ENCODE measurements at regions not wholly inside any gene's neighbourhood (a gene's known extent, or its start where the extent isn't known, plus 50 kb on each side); places are given as distances from the start of the nearest gene placed in this dataset.

DNA sequence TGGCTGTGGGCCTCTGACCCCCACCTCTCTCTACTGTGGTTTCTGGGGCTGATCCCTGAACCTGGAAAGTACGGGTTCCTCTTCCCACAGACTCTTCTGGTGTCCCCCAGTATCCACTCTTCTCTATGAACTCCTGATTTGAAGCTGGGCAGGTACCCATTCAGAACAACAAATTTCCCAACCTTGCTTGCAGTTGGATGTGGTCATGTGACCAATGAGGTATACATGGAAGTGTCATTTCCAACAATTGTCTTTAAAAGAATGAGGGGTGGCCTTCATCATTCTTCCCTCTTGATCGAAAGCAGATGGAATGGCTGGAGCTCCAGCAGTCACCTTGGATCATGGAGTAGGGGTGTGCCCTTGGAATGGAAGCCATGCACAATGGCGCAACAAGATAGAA is 128.0 kb upstream of the MLN start:
- H3K36me3 ChIP-seq (ENCODE audit: control insufficient read depth, insufficient read depth, low read length), result no peaks in the 10 kb centered on the region
- H3K4me3 ChIP-seq (ENCODE audit: low read depth, low read length), result no peak overlapping the region
- DNase-seq (ENCODE audit: low read depth), result no peak
- peaks cover 2% of the 10 kb centered on the region for H3K27me3 ChIP-seq (ENCODE audit: control insufficient read depth, insufficient read depth, low read length)
- no peak for FAIRE-seq
- TF ChIP-seq, protein P1, sequence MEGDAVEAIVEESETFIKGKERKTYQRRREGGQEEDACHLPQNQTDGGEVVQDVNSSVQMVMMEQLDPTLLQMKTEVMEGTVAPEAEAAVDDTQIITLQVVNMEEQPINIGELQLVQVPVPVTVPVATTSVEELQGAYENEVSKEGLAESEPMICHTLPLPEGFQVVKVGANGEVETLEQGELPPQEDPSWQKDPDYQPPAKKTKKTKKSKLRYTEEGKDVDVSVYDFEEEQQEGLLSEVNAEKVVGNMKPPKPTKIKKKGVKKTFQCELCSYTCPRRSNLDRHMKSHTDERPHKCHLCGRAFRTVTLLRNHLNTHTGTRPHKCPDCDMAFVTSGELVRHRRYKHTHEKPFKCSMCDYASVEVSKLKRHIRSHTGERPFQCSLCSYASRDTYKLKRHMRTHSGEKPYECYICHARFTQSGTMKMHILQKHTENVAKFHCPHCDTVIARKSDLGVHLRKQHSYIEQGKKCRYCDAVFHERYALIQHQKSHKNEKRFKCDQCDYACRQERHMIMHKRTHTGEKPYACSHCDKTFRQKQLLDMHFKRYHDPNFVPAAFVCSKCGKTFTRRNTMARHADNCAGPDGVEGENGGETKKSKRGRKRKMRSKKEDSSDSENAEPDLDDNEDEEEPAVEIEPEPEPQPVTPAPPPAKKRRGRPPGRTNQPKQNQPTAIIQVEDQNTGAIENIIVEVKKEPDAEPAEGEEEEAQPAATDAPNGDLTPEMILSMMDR (IDR thresholded peaks at IDR 0.05; ENCODE audit: insufficient read depth, low read length, severe bottlenecking), result no peak

DNA sequence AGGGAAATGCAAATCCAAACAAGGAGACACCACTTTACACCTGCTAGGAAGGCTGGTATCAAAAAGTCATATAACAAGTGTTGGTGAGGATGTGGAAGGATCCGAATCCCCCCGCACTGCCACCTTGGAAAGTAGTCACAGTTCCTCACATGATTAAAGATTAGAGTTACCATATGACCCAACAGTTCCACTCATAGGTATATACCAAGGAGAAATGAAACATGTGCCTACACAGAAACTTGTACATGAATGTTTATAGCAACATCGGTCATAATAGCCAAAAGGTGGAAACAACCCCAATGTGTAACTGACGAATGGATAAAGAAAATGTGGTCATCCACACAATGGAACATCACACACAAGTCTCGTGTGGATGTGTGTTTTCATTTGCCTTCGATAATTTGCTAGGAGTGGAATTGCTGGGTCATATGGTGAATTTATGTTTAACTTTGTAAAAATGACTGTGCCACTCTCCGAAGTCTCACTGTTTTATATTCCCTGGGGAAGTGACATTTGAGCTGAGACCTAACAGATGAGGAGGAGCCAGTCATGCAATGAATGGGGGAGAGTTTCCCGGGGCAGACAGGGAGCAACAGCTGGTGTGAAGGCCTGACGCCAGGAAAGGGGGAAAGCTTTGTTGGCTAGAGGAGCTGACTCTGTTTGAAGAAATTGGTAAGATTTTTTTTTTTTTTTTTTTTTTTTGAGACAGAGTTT is 125.9 kb upstream of the MLN start:
- no peak overlapping the region for H3K4me3 ChIP-seq (ENCODE audit: low read depth, low read length)
- H3K36me3 ChIP-seq (ENCODE audit: control insufficient read depth, insufficient read depth, low read length), result no peaks in the 10 kb centered on the region
- TF ChIP-seq, protein P1 (IDR thresholded peaks at IDR 0.05; ENCODE audit: insufficient read depth, low read length, severe bottlenecking), result no peak
- FAIRE-seq (no peak), DNase-seq (ENCODE audit: low read depth) (no peak)
- H3K27me3 ChIP-seq (ENCODE audit: control insufficient read depth, insufficient read depth, low read length), result peaks cover 2% of the 10 kb centered on the region

DNA sequence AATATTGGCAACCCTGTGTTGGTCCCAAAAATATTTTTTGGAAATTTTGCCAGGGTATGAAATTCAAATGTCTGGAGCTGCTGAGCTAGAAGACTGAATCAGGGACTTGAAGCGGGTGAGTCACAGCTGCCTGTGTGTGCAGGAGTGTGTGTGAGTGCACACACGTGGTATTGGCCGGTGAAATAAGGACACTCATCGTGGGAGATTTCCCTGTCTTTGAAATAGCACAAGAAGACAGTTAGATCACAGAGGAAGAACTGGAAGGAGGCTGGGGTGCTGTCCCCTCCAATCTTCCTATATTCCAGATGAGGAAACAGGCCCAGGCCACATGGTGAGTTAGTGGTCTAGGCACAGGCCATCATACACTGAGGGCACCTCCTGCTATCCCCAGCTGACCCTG is 123.8 kb upstream of the MLN start:
- Histone ChIP-seq H3K36me3 (ENCODE audit: control insufficient read depth, insufficient read depth, low read length) (no peaks in the 10 kb centered on the region), H3K27me3 (ENCODE audit: control insufficient read depth, insufficient read depth, low read length) (peaks cover 2% of the 10 kb centered on the region), H3K4me3 (ENCODE audit: low read depth, low read length) (no peak overlapping the region)
- TF ChIP-seq, protein P1 (IDR thresholded peaks at IDR 0.05; ENCODE audit: insufficient read depth, low read length, severe bottlenecking), result no peak
- DNase-seq (ENCODE audit: low read depth) (peak; percentile 76), FAIRE-seq (peak; percentile 7)

DNA sequence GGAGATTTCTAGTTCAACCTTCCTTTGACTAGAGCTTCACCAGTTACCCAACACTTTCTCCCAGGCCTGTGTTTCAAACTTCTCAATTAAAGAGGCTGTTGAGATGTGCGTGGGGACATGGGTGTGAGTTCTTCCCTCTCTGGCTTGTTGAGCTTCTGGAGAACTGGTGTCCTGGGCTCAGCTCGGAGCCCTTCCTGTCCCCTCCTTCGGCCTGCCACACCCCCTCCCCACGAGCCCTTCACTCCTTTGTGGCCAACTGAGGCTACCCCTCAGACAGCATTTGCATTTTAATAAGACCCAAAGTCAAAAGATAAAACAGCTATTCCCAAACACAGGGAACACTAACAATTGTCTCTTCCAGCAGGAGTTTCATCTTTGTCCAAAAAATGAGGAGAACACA is 123.3 kb upstream of the MLN start:
- Histone ChIP-seq H3K27me3 (ENCODE audit: control insufficient read depth, insufficient read depth, low read length) (peaks cover 2% of the 10 kb centered on the region), H3K4me3 (ENCODE audit: low read depth, low read length) (no peak overlapping the region), H3K36me3 (ENCODE audit: control insufficient read depth, insufficient read depth, low read length) (no peaks in the 10 kb centered on the region)
- no peak for DNase-seq (ENCODE audit: low read depth)
- FAIRE-seq, result no peak
- TF ChIP-seq, protein P1 (IDR thresholded peaks at IDR 0.05; ENCODE audit: insufficient read depth, low read length, severe bottlenecking), result no peak

DNA sequence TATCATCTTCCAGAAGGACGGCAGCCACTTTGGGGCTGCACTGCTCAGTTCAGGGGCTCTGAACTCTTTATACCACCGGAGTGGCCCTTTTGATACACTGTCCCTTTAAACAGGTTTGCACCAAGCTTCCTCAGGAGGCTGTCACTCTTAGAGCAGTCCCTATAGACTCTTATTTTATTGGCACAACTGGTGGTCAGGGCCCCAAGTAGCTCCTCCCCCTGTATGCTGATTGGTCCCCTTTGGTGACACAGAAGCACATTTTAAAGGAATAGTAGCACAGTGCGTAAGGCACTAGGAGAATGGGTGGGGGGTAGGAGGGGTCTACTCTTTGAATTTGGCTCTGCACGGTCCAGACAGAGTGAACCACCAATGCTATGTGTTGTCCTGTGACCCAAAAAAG is 122.6 kb upstream of the MLN start:
- peaks cover 2% of the 10 kb centered on the region for H3K27me3 ChIP-seq (ENCODE audit: control insufficient read depth, insufficient read depth, low read length)
- H3K36me3 ChIP-seq (ENCODE audit: control insufficient read depth, insufficient read depth, low read length), result no peaks in the 10 kb centered on the region
- FAIRE-seq, result no peak
- H3K4me3 ChIP-seq (ENCODE audit: low read depth, low read length), result no peak overlapping the region
- no peak for DNase-seq (ENCODE audit: low read depth)
- TF ChIP-seq, protein P1 (IDR thresholded peaks at IDR 0.05; ENCODE audit: insufficient read depth, low read length, severe bottlenecking), result no peak

DNA sequence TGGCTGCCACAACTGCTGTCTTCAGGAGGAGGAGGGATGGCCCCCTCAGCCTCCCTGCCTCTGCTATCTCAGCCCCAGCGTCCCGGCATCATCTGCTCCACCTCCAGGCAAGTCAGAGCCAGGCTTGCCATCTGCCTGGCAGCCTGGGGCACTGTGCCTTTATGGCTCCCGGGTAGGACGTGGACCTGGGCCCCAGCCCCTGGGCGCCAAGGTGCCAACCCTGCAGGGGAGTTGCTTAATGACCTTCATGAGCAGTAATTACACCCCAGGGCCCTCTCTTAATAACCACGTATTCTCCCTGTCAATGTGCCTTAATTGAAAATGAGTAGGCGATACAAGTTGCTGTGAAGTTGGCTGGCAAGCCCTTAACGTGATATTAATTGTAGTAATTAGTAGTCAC is 122.1 kb upstream of the MLN start:
- FAIRE-seq, result no peak
- no peak for DNase-seq (ENCODE audit: low read depth)

More for the DNA sequence above, 122.1 kb upstream of the MLN start:
- H3K4me3 ChIP-seq (ENCODE audit: low read depth, low read length), result no peak overlapping the region
- no peaks in the 10 kb centered on the region for H3K27me3 ChIP-seq (ENCODE audit: control insufficient read depth, insufficient read depth, low read length)
- H3K36me3 ChIP-seq (ENCODE audit: control insufficient read depth, insufficient read depth, low read length), result no peaks in the 10 kb centered on the region
- TF ChIP-seq, protein P1 (IDR thresholded peaks at IDR 0.05; ENCODE audit: insufficient read depth, low read length, severe bottlenecking), result no peak

All from bronchial epithelial cell (primary cell).